Astrocyte of the hippocampus (primary cell): ENCODE measurements at regions not wholly inside any gene's neighbourhood (a gene's known extent, or its start where the extent isn't known, plus 50 kb on each side); places are given as distances from the start of the nearest gene placed in this dataset.
"Not testable (repeated sequence)": the region's sequence is repeated elsewhere in the genome, so short reads cannot be mapped to it uniquely, and the experiment has no call there.

Source experiments
- DNase-seq: peaks from one replicate; pipeline ENCODE4 v3.0.0; 2011; ENCODE audit warnings: low read depth, low spot score

- not testable (repeated sequence) for DNase-seq
Observed at GRCh38 chr15:84094720-84095119, 140.9 kb upstream of the GOLGA6L4 start.

DNA sequence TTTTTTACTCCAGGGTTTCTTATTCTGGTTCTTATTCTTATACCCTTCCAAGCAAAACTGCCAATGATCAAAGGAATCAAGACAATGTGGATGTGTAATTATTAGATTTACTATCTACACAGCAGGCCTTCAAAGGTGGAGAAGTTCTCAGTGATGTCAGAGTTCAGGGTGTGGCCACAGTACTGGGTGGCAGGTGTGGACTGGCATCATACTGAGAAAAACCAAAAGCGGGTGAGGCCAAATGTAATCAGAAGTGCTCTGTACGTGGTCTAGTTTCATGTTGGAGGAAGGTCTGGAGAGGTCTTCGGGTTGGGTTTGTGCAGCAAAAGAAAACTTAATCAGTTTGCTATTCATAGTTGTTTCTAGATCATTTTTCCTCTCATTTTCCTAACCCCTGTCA, 138.5 kb upstream of the GOLGA6L4 start:
- not testable (repeated sequence) for DNase-seq

- no peak for DNase-seq
Observed at GRCh38 chr15:84098604-84099003, 137.0 kb upstream of the GOLGA6L4 start.

DNA sequence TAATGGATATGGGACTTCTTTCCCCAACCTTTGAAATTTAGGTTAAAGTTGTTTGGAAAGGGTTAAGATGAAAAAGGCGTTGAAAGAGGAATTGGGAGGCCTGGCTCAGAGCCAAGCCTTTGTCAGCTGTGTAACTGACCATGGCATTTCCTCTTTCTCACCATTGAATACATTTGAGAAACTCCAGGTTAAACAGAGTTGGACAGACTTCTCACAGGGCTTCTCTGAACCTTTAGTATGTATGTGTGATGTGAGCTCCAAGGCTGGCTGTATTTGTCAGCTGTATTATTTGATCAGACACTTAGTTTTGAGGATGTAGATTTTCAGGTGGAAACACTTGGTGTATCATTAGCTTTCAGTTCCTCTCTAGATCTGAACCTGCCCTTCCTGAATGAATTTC, 136.4 kb upstream of the GOLGA6L4 start:
- DNase-seq = peak; percentile 65

- no peak for DNase-seq
Observed at GRCh38 chr15:84103345-84103744, 132.2 kb upstream of the GOLGA6L4 start.

DNA sequence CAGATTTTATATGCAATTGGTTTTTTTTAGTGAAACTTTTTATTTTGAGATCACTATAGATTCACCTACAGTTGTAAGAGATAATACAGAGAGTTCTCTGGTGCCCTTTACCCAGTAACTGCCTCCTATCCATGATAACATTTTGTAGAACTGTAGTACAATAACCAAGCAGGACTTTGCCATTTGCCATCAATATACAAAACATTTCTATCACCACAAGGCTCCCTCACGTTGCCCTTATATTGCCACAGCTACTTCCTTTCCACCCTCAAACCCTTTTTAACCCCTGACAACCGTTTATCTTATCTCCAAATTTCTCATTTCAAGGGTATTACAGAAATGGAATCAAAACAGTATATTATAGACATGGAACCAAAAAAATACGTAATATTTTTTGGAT, 130.7 kb upstream of the GOLGA6L4 start:
- DNase-seq = no peak

GRCh38 chr15:84108728-84109127, 126.8 kb upstream of the GOLGA6L4 start:
- peak; percentile 32 for DNase-seq

GRCh38 chr15:84111575-84111974, 124.0 kb upstream of the GOLGA6L4 start:
- DNase-seq = peak; percentile 5

DNA sequence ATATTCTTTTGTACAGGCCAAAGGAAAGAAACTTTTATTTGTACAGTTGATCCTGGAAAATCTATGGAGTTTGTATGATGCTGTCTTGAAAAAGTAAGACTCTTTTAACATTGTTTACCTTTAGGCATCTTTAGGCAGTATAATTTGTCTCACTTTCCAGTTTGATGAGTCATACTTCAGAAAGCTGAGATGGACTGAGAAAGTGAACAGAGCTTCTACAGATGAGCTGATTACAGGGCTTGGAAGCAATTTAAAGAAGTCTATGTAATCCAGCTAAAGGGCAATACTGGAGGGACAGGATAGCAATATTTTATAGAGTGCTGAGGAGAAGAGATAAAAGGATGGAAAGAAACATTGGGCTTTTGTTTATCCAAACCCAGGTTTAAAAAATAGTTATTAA, 123.5 kb upstream of the GOLGA6L4 start:
- peak; percentile 40 for DNase-seq

- peak; percentile 40 for DNase-seq
Observed at GRCh38 chr15:84113919-84114318, 121.7 kb upstream of the GOLGA6L4 start.

- DNase-seq = not testable (repeated sequence)
Observed at GRCh38 chr15:84114680-84115079, 120.9 kb upstream of the GOLGA6L4 start.

- not testable (repeated sequence) for DNase-seq
Observed at GRCh38 chr15:84119351-84119750, 116.2 kb upstream of the GOLGA6L4 start.

- not testable (repeated sequence) for DNase-seq
Observed at GRCh38 chr15:84120903-84121302, 114.7 kb upstream of the GOLGA6L4 start.

- not testable (repeated sequence) for DNase-seq
Observed at GRCh38 chr15:84128706-84129105, 106.9 kb upstream of the GOLGA6L4 start.

GRCh38 chr15:84130098-84130831, 105.3 kb upstream of the GOLGA6L4 start:
- not testable (repeated sequence) for DNase-seq

DNA sequence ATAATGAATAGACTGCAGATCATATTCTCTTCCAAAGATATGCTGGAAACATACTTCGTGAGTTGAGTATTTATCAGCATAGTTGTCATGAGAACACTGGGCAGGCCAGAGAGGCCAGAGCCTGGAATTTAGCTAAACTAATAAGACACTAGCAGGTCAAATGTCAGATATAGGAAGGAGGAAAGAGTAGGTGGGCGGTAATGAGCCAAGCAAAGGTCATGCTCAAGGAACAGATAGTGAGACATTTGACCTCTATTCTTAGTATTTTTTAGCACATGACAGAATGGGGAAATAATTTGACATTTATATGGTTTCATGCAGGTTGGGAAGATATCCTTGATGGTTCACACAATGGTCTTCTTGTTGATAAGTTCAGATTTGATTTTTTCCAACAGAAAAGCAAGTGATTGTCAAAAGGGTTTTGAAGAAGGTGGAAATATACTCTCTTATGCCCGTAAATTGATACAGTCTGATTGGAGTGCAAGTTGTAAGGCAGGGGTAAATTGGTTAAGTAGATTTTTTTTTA, 99.6 kb upstream of the GOLGA6L4 start:
- not testable (repeated sequence) for DNase-seq

DNA sequence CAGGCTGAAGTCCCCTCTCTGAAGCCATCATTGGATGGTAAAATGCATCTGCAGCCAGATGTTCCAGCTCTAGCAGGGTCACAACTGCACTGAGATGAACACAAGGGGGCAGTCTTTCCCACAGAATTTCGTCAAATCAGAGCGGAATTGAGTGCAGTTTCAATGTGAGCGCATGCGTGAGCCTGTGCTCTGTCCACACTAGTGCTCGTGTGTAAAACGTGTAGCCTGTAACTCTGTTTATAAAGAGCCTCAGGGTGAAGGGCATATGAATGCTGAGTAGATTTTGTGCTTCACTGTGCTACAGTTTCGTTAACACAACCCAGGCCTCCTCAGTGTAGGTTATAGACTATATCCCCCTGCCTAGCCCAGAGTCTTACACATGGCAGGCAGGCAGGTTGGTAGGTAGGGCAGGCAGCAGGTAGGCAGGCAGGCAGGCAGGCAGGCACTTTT, 92.7 kb upstream of the GOLGA6L4 start:
- peak; percentile 88 for DNase-seq

- DNase-seq = no peak
Observed at GRCh38 chr15:84143753-84144314, 91.7 kb upstream of the GOLGA6L4 start.

- not testable (repeated sequence) for DNase-seq
Observed at GRCh38 chr15:84144946-84145345, 90.6 kb upstream of the GOLGA6L4 start.

- DNase-seq = not testable (repeated sequence)
Observed at GRCh38 chr15:84146299-84146698, 89.3 kb upstream of the GOLGA6L4 start.

- DNase-seq = not testable (repeated sequence)
Observed at GRCh38 chr15:84147307-84147706, 88.3 kb upstream of the GOLGA6L4 start.

DNA sequence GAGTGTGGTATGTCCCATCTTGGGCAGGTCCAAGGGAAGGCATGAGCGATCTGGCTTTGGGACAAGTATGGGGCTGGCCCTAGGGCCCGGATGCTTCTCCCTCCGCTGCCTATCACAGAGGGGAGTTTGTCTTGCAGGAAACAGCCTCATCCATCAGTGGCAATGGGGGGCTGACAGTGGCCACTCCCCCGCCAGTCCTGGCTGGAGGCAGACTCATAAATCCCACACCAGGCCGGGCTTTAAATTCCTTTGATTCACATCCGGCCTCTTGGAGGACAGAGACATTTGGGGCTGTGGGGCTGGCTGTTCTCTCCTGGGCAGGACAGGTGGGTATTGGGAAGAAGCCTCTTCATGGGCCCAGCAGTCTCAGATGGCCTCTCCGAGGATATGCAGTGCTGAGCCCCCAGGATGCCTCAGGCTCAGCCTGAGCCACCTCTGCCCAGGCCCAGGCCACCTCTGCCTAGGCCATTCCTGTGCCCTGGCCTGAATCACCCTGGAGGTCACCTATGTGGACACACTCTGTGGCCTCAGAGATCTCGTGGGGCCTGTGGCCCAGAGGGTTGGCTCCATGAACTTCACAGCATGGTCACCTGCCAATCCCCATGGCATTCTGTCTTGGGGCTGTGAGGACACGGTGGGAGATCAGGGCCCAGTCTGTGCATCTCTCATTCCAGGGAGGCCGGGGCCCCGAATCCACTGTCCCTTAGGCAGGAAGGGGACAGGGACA, 84.2 kb upstream of the GOLGA6L4 start:
- DNase-seq = peak; percentile 11
